ENCODE measurements at regions not wholly inside any gene's neighbourhood (a gene's known extent, or its start where the extent isn't known, plus 50 kb on each side); places are given as distances from the start of the nearest gene placed in this dataset.

- TF ChIP-seq POLR2A (IDR thresholded peaks at IDR 0.05; ENCODE audit: low read depth, low read length) (no peak), POLR2AphosphoS5 (IDR thresholded peaks at IDR 0.05; ENCODE audit: low read depth, low read length) (no peak)
These were observed 1531.1 kb upstream of the LRRTM3 start for GRCh38 chr10:65394502-65395297.

All from GM12892 (cell line).